ENCODE measurements at regions not wholly inside any gene's neighbourhood (a gene's known extent, or its start where the extent isn't known, plus 50 kb on each side); places are given as distances from the start of the nearest gene placed in this dataset.

DNA sequence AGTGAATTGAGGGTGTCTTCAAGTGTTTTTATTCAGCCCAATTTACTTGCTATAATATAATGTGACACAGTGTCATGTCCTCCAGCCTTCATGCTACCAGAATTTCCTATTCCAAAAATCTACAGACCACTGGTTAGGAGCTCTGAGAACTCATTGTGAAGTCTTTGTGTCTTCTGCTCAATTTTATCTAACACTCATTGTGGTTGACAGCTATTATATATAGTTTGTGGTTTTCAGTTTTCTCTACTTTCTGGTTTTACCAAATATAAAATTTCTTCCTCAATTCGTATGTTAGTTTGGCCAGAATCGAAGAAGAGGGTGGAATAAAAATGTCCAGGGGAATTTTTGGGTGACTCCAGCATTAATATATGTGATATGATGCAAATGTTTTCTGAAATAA, 509.3 kb upstream of the NUDT12 start:
- Mint-ChIP-seq H3K4me3 (no peak overlapping the region), H3K4me1 (peaks cover 3 to 14% of the 10 kb centered on the region in 2 experiments; a peak in 3 of 4 replicates), H3K9me3 (peaks cover 4 to 14% of the 10 kb centered on the region in 2 experiments; a peak in 3 of 5 replicates), H3K27me3 (ENCODE audit: low read depth) (no peaks in the 10 kb centered on the region; the same call in none of the 2 replicates), H3K36me3 (ENCODE audit: insufficient read depth in 1 of 3, low read depth in 3 of 3) (peaks cover 0 to 11% (median 9%) of the 10 kb centered on the region in 3 experiments; a peak in 5 of 7 replicates), H3K27ac (no peak overlapping the region)
- no peak overlapping the region for H3K27ac ChIP-seq (ENCODE audit: insufficient read length, low read depth, low read length)
- H3K14ac ChIP-seq (ENCODE audit: insufficient read depth, low read length), result no peak overlapping the region
- H4K91ac ChIP-seq (ENCODE audit: insufficient read length, low read depth, low read length), result no peak overlapping the region
- H2BK120ac ChIP-seq (ENCODE audit: low read depth, low read length, poor library complexity, severe bottlenecking), result no peak overlapping the region
- TF ChIP-seq, protein P1, sequence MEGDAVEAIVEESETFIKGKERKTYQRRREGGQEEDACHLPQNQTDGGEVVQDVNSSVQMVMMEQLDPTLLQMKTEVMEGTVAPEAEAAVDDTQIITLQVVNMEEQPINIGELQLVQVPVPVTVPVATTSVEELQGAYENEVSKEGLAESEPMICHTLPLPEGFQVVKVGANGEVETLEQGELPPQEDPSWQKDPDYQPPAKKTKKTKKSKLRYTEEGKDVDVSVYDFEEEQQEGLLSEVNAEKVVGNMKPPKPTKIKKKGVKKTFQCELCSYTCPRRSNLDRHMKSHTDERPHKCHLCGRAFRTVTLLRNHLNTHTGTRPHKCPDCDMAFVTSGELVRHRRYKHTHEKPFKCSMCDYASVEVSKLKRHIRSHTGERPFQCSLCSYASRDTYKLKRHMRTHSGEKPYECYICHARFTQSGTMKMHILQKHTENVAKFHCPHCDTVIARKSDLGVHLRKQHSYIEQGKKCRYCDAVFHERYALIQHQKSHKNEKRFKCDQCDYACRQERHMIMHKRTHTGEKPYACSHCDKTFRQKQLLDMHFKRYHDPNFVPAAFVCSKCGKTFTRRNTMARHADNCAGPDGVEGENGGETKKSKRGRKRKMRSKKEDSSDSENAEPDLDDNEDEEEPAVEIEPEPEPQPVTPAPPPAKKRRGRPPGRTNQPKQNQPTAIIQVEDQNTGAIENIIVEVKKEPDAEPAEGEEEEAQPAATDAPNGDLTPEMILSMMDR (conservative IDR thresholded peaks at IDR 0.05), result no peak
- no peak overlapping the region for H3K56ac ChIP-seq (ENCODE audit: insufficient read length, low read depth, low read length)
- H3K79me2 ChIP-seq (ENCODE audit: insufficient read depth, low read length), result no peaks in the 10 kb centered on the region
- no peaks in the 10 kb centered on the region for H3K23me2 ChIP-seq (ENCODE audit: insufficient read length, low read depth, low read length, poor library complexity, severe bottlenecking)
- no peaks in the 10 kb centered on the region for H3K4me1 ChIP-seq (ENCODE audit: insufficient read depth, low read length)
- DNase-seq, result no peak
- H4K5ac ChIP-seq (ENCODE audit: insufficient read length, low read depth, low read length), result no peak overlapping the region
- WGBS (ENCODE audit: extremely low coverage, insufficient read length, low lambda C conversion rate), result no CpG with 5 or more reads among the region's 2 CpGs
- no peak overlapping the region for H3K4ac ChIP-seq (ENCODE audit: low read depth, low read length)
- no peaks in the 10 kb centered on the region for H4K20me1 ChIP-seq (ENCODE audit: control insufficient read depth, insufficient read depth, insufficient read length)
- no peak overlapping the region for H3K23ac ChIP-seq (ENCODE audit: insufficient read length, low read depth, low read length)
- no peak overlapping the region for H3K4me2 ChIP-seq (ENCODE audit: insufficient read depth, insufficient read length, low read length)
- H3K79me1 ChIP-seq (ENCODE audit: insufficient read depth, low read depth, low read length, poor library complexity, severe bottlenecking), result no peaks in the 10 kb centered on the region
- H2BK20ac ChIP-seq (ENCODE audit: low read depth, low read length, poor library complexity, severe bottlenecking), result no peak overlapping the region
- no peak overlapping the region for H2BK15ac ChIP-seq (ENCODE audit: low read depth, low read length)
- no peak overlapping the region for H3K18ac ChIP-seq (ENCODE audit: insufficient read length, low read depth, low read length)
- H3T11ph ChIP-seq (ENCODE audit: low read length), result no peak overlapping the region
- H3K27me3 ChIP-seq (ENCODE audit: insufficient read depth, low read length), result no peaks in the 10 kb centered on the region
- H4K8ac ChIP-seq (replicated peaks; ENCODE audit: insufficient read length, low read depth, low read length), result no peak overlapping the region
- H2BK5ac ChIP-seq (ENCODE audit: insufficient read length, low read length), result no peak overlapping the region
- H3K9ac ChIP-seq (ENCODE audit: extremely low read depth, insufficient read length, low read length), result no peak overlapping the region
- H3K9me3 ChIP-seq (ENCODE audit: control insufficient read depth, low read depth, low read length), result no peaks in the 10 kb centered on the region
- H2BK12ac ChIP-seq (ENCODE audit: insufficient read length, low read depth, low read length), result no peak overlapping the region
- H2AK5ac ChIP-seq (ENCODE audit: insufficient read length, low read length), result no peak overlapping the region
- H2AFZ ChIP-seq (ENCODE audit: low read length), result no peak overlapping the region
